NCI-H226 (cell line): ENCODE measurements at regions not wholly inside any gene's neighbourhood (a gene's known extent, or its start where the extent isn't known, plus 50 kb on each side); places are given as distances from the start of the nearest gene placed in this dataset.

ENCODE experiments used
- DNase-seq: peaks from one replicate; pipeline ENCODE4 v3.0.0-alpha.2; 2015

DNA sequence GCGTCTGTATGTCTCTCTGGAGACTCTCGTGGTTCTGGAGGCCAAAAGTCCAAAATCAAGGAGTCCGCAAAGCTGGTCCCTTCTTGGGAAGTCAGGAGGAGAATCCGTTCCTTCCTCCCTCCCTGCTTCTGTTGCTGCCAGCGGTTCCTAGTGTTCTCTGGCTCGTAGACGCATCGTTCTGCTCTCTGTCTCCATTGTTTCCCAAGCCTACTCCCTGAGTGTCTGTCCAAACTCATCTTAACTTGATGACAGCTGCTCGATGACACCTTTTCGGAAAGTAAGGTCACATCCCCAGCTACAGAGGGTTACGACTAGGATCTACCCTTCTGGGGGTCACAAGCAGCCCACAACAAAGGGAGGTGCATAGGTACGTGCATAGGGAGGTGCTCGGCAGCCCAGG, 80.7 kb upstream of the FOXF1 start:
- no peak for DNase-seq

DNA sequence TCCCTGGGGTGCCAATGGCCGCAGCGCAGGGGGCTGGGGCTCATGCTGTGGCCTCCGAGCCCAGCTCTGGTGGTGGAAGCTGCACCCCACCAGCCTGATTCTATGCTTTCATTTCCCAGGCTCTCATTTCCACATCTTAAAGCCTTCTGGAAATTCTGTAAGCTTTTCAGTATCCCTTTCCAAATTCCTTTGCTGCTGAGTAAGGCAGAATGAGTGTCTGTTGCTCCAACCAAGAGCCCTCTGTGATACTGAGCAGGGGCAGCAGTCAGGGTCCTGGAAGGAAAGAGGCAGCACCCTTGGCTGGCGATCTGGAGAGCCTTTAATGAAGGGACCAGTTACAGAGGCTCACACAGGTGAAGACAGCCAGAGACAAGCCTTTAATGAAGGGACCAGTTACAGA, 79.5 kb upstream of the FOXF1 start:
- DNase-seq, result no peak

DNA sequence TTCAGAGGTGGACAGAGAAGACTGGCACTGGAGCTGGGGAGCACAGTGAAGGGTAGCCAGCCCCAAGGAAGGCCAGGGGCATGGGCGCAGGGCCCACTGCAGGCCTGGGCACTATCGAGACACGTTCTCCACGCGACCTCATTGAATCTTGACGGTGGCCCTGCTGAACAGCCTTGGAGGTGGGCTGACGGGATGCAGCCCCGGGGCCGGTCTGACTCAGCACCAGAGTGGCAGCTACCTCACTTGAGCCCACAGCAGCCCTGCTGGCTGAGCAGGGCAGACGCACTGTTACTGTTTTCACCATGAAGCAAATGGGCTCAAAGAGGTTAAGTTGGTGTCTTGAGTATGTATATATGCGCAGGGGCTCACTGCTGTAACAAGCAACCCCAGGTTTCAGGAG, 78.8 kb upstream of the FOXF1 start:
- DNase-seq, result no peak

DNA sequence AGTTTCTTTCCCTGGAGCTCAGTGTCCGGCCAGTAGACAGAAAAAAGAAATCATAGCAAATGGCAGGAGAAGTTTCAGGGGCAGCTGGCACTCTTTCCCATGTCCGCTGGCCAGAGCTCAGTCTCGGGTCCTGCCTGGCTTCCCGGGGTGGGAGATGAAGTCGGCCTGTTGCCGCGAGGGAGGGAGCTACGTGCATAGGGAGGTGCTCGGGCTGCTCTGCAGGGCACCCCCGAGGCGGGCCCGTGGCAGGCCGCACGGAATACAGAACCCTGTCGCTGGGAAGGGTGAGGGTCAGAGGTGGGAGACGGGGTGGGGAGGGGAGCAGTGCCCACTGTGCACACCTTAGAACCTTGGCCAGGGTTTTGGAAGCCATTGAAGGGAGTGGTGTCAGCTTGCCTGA, 78.3 kb upstream of the FOXF1 start:
- no peak for DNase-seq

DNA sequence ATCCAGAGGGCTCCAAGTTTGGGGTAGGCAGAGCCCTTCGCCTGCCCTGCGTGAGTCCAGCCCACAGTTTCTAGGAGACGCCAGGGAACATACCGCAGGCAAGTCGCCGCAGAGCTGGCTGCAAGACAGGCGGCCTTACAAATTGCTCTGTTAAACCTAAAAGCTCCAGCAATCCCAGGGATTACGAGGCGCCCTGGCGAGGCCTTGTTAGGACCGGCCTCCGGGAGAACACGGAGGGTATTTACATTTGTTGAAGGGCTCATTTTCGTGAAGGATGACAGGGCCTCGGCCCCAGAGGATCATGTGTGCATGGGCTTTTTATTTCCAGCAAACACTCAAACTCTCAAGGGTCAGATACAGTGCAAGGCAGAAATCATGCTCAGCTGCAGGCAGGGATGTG, 77.6 kb upstream of the FOXF1 start:
- DNase-seq, result no peak

DNA sequence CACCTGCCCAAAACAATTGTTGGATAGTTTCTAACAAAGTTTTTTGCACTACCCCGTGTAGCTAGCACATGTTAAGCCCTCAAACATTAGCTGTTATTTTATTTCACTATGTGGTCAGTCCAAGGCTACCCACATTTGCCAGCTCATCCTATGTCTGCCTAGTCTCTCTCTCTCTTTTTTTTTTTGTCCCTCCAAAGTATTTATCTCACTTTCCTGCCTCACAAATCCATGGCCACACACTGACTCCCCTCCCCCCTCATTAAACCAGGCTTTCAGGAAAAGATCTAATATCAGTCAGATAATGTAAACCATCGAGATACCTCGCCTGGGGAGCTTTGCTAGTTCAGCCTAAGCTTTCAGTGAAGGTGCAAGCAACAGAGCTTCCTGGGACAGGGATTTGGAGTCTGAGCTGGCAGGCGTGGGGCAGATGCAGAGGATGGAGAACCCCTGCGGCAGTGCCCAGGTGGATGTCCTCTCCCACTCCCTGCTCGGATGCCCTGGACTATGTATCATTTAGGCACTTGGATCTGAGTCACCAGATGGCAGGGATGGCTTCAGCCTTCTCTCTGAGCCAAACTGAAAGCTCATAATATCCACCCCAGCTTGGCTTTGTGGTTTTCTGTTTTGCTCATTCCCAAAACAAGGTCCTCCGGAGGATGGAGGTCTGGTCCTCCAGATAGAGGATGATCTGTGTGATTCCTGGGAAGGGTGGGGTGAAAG, 73.7 kb upstream of the FOXF1 start:
- DNase-seq, result no peak

DNA sequence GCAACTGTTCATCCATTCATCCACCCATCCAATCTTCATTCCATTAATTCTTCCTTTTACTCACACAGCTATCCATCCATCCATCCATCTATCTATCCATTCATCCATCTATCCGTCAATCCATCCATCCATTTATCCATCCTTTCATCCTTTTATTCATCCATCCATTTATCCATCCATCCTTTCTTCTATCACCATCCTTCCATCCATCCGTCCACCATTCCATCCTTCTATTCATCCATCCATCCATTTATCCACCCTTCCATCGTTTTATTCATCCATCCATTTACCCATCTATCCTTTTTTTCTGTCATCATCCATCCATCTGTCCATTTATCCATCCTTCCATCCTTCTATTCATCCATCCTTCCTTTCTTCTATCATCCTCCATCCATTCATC, 73.0 kb upstream of the FOXF1 start:
- no peak for DNase-seq

DNA sequence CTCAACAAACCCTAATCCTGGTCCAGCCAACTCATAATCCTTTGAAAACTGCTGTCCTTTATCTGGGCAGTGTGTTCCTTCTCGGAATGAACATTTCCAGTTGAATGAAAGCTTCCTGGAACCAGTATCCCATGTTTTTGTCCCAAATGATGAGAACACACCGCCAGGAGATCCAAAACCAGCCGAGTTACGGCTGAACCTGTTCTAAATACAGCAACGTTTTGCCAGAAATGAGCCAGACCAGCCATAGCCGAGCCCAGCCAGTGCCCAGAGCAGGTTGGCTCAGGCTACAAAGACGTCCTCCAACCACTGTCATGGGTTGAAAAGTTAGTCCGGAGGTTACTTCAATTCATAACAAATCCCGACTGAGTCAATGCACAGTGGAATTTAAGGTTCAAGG, 67.6 kb upstream of the FOXF1 start:
- no peak for DNase-seq

DNA sequence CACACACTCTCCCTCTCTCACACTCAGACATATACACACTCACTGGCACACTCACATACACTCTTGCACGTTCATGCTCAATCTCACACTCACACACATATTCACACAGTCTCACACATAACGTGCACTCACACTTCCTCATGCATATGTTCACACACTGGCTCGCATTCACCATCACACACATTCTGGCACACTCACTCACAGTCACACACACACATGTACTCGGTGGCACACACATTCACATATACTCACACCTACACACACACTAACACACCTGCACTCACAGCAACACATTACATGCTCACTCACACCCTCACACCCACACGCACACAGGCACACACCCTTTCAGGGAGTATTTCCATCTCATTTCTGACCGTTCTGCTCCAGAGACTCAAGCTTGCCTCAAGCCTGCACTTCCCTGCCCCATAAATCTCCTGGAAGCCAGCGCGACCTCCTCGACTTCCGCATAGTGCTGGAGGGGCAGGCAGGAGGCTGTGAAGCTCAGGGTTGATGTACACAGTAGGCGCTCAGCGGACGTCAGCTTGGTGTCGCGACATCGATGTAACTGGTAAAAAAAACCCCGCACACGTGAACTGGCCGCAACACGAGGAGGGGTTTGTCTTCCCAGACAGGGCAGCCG, 66.7 kb upstream of the FOXF1 start:
- no peak for DNase-seq

DNA sequence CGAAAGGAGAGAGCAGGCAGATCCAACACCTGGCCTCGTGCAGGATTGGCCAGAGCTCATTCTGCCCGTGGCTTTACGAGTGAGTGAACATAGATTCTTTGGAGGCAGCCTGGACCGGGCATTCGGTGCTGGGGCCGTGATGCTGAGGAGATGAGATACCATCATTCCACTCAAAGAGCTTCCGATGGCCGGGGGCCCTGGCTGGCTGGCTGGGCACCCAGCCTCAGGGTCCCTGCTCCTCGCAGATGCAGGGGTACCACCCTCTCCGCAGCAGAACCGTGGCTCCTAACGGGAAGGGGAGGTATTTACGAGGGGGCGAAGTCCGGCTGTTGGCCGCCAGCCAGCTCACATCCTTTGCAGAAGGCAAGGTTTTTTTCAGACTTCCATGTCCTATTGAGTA, 66.1 kb upstream of the FOXF1 start:
- no peak for DNase-seq

DNA sequence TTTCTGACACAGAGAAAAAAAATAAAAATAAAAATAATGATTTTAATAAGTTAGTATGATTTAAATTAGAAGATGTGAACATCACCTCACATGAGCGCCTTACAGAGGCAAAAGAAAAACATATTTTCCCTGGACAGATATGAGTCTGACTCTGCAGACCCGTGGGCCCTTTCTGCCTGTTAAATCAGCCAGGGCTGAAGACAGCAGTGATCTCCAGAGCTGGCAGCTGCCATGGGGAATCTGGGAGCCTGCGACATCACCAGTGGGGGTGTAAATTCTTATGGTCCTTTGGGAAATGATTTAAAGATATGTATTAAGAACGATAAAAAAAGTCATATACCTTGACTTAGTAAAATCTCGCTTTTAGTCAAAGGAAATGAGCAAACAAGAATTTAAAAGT, 65.7 kb upstream of the FOXF1 start:
- no peak for DNase-seq

DNA sequence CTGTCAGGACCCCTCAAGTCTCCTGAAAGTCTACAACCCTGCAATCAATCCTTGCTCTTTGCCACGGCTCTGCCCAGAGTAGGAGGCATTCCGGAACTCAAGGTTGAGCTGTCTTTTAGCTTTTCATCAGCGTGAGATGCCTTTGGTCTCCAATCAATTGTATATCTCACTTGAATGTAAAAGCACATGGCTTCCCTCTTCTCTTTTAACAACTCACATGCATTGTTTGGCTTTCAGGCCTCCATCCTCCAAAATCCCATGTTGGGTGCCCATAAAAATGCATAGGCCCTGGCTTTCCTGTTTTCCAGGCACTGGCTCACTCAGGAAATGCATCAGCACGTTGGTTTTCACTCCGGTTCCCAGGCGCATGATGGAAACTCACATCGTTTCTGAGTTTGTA, 64.0 kb upstream of the FOXF1 start:
- DNase-seq, result no peak

DNA sequence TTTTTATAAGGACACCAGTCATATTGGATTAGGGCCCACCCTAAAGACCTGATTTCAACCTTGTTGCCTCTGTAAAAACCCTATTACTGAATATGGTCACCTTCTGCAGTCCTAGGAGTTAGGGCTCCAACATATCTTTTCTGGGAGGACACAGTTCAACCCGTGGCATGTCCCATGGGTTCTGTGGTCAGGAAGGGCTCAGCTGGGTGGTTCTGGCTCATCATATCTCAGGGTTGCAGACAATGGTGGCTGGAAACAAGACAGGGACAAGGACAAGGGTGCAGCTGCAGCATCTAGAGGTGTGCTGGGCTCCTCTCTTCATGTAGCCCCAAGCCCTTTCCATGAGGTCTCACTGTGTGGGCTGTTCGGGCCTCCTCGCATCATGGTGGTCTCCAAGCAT, 63.1 kb upstream of the FOXF1 start:
- no peak for DNase-seq

DNA sequence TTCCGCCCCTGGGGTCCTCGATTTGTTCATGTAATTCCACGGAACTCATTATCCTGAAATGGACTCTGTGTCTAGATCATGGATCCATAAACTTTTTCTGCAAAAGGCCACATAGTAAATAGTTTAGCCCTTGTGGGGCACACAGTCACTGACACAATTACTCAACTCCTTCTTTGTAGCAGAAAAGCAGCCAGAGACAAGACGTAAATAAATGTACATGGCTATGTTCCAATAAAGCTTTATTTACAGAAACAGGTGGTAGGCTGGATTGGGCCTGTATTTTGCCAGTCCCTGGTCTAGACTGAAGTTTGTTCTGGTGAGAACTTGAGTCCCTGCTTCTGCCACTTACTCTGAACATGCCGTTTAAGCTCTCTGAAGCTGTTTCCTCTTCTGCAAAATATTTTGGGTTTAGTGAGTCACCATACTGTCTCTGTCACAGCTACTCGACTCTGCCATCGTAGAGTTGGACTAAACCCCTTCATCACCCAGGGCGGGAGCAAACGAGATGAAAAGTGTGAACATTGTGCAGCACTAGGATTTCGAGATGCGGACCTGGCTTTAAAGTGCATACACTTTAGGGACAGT, 61.9 kb upstream of the FOXF1 start:
- no peak for DNase-seq

DNA sequence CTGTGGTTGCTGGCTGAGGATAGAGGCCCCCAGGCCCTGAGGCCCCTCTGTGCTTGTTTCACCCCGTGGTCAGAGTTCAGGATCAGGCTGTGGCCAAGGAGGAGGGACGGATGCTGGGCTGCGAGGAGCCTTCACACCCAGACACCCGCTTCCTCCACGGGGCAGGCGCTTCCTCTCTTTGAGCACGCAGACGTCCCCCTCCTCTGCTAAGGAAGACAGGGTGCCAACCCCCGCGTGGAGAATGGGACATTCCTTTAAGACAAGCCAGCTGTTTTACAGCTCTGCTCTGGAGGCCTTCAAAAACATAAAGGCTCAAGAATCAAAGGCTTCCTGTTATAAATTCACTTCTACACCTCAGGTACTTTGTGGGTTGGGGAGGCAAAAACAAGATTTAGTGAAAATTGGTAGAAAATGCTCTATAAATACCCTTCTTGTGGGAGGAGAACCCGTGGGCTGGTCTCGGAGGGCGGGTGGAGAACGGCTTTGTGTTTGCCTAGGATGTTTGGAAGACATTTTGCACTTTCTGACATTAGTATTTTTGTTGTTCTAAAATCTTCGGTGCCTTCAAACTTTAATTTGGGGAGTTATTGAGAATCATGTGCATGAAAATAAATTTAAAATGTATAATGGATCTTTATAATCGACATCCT, 60.8 kb upstream of the FOXF1 start:
- no peak for DNase-seq

DNA sequence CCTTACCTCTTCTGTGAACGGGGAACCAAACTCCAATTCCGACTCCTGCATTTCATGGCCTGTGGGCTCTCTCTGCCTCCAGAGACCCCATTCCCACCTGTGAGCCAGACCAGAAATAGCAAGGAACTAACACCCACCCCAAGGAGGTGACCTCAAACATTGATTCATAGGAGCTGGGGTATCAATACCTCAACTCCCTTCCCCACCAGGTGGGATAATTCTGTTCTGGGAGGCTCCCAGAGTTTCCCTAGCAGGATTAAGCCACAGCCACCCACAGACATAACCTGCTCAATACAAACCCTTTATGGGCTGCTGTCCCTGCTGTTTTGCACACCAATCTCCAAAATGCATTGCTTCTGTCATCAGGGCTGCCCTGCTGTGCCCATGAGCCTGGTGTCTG, 59.6 kb upstream of the FOXF1 start:
- no peak for DNase-seq

DNA sequence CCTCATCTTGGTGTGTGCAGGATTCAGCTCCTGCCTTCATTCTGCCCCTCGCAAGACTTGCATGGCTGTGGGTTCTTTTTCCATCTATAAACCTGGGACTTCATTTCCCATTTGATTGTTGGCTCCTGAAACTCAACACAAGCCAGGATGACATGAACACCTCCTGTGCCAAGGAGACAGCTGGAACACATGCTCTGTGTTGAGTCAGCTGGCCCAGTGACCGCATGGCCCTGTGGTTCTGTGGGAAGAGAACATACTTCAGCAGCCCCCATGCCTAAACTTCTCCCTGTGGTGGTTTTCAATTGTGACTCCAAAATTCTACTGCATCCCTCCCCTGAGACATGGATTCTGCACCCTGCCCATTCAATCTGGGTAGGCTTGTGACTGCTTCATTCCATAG, 57.9 kb upstream of the FOXF1 start:
- DNase-seq, result no peak

DNA sequence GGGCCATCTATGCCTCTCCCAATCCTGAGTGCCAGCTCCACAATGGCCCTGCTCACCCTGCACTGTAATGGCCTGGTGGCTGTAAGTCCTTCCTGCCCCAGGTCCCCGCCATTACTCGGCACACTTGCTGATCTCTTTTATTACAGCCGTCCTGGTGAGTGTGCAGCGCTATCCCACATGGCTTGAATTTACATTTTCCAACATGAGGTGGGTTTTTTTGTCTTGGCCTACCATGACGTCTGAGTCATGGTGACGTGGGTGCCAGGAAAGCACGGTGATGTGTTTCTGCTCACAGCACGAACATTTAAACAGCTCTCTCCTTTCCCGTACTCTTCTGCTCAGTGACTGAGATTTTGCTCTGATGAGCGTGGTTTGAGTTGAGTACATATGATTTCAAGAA, 55.2 kb upstream of the FOXF1 start:
- DNase-seq, result no peak

DNA sequence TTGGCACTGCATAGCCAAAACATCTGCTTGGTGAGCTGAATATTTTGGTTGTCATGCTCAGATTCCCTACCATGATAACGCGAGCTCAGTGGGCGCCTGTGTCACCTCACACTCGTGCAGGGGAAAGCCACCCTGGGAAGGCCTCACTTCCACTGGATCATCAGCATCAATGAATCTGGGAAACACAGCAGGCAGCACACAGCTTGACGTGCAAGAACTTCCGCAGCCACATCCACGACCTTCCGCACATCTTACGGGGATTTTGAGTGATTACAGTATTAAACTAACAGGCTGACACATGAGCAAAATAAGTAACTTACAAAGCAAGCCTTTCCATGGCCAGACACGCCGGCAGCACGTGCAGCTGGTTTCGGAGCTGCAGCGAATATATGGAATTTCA, 54.7 kb upstream of the FOXF1 start:
- no peak for DNase-seq

DNA sequence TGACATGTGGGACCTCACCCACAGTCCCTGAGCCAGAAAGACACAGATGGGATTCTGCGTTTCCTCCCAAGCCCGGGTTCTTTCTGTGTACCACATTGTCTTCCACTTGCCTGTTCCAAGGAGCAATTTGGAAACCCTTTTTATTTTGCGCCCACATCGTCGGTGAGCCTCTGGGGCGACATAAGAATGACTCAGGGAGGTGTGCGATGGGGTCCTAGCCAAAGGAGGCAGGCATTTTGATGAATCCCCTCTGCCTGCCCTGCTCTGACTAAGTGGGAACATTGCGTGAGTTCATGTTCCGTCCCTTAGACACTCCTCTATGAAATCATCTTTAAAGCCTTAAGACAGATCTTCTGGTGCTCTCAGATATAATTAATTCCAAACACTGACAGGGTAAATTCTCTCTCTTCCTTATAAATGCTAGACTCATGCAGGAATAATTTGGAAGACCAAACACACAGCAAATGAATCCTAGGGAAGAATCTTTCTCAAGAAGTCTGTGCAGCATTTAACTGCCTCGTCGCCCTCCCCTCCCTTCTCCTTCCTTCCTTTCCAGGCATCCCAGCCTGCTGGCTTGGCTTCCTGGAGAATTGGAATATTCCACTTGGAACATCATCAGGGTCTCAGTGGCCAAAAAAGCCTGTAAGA, 52.7 kb upstream of the FOXF1 start:
- peak; percentile 25 for DNase-seq

DNA sequence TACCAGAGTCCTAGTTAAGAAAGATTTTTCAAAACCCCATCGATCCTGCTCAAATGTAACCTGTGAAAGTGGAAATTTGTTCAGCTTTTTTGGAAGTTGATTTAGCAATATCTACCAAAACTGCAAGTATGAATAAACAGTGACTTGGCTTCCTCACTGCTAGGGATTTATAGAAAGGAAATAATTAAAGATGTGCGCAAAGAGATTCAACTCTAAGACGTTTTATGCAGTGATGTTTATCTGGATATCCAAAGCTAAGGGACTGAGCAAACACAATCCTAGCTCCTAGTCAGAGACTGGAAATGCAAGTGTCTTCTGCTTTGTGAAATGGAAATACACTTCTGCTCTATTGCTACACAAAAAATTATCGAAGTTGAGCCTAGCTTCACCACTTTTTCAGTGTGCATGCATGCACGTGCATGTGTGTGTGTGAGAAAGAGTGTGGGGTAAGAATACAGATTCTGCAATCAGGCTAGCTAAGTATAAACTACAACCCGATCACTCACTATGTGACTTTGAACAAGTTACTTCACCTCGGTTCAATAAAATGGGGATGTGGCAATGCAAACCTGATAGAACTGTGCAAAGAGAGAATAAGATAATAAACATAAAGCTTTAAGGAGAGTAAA, 52.1 kb upstream of the FOXF1 start:
- no peak for DNase-seq

DNA sequence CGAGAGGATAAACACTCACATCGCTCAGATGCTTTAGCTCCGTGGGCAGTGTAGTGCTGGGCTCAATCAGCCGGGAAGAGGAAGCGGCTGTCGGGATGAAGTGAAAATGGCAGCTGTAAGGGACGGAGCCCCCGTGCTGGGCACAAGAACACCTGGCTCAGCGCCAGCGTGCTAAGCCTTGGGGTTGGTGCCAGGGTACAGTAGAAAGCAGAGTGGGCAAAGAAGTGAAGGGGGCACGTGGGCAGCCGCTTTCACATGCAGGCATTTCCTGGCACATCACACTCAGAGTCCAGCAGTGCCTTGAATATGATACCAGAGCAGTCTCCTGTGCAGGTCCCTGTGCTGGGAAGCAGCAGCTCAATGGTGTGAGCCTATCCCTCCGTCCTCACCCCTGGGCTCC, 51.1 kb upstream of the FOXF1 start:
- DNase-seq, result no peak
